ENCODE measurements at regions not wholly inside any gene's neighbourhood (a gene's known extent, or its start where the extent isn't known, plus 50 kb on each side); places are given as distances from the start of the nearest gene placed in this dataset.

GRCh38 chr2:207408086-207408794 is 121.5 kb upstream of the CREB1 start:
- no CpG with 5 or more reads among the region's 8 CpGs for WGBS (ENCODE audit: insufficient coverage, insufficient read length)
- H3K27ac ChIP-seq (ENCODE audit: low read length) = no peak overlapping the region
- peaks cover 3% of the 10 kb centered on the region; the same call in 1 of the 2 replicates for H3K4me1 ChIP-seq (ENCODE audit: control insufficient read depth, insufficient read depth, low read length)
- no peaks in the 10 kb centered on the region for H3K9me3 ChIP-seq (ENCODE audit: control insufficient read depth, insufficient read depth, low read length)
- no peaks in the 10 kb centered on the region for H3K27me3 ChIP-seq (ENCODE audit: control insufficient read depth, insufficient read depth, low read length)
- no peaks in the 10 kb centered on the region for H3K36me3 ChIP-seq (ENCODE audit: control insufficient read depth, insufficient read depth, low read length)
- DNase-seq (ENCODE audit: low read depth, low spot score) = no peak
- no peak overlapping the region for H3K4me3 ChIP-seq (ENCODE audit: low read length)

GRCh38 chr2:207409517-207409916 is 120.2 kb upstream of the CREB1 start:
- Histone ChIP-seq H3K9me3 (ENCODE audit: control insufficient read depth, insufficient read depth, low read length) (no peaks in the 10 kb centered on the region), H3K4me1 (ENCODE audit: control insufficient read depth, insufficient read depth, low read length) (peaks cover 3% of the 10 kb centered on the region; the same call in 1 of the 2 replicates), H3K27ac (ENCODE audit: low read length) (no peak overlapping the region), H3K27me3 (ENCODE audit: control insufficient read depth, insufficient read depth, low read length) (no peaks in the 10 kb centered on the region), H3K4me3 (ENCODE audit: low read length) (no peak overlapping the region), H3K36me3 (ENCODE audit: control insufficient read depth, insufficient read depth, low read length) (no peaks in the 10 kb centered on the region)
- no peak for DNase-seq (ENCODE audit: low read depth, low spot score)
- WGBS (ENCODE audit: insufficient coverage, insufficient read length) = no CpG with 5 or more reads among the region's 4 CpGs

GRCh38 chr2:207412787-207413310 is 116.9 kb upstream of the CREB1 start:
- Histone ChIP-seq H3K9me3 (ENCODE audit: control insufficient read depth, insufficient read depth, low read length) (no peaks in the 10 kb centered on the region), H3K27ac (ENCODE audit: low read length) (no peak overlapping the region), H3K4me3 (ENCODE audit: low read length) (no peak overlapping the region), H3K4me1 (ENCODE audit: control insufficient read depth, insufficient read depth, low read length) (peaks cover 3% of the 10 kb centered on the region; the same call in 1 of the 2 replicates), H3K36me3 (ENCODE audit: control insufficient read depth, insufficient read depth, low read length) (no peaks in the 10 kb centered on the region), H3K27me3 (ENCODE audit: control insufficient read depth, insufficient read depth, low read length) (no peaks in the 10 kb centered on the region)
- no peak for DNase-seq (ENCODE audit: low read depth, low spot score)
- no CpG with 5 or more reads among the region's 6 CpGs for WGBS (ENCODE audit: insufficient coverage, insufficient read length)

GRCh38 chr2:207413376-207413907 is 116.3 kb upstream of the CREB1 start:
- no peak for DNase-seq (ENCODE audit: low read depth, low spot score)
- Histone ChIP-seq H3K9me3 (ENCODE audit: control insufficient read depth, insufficient read depth, low read length) (no peaks in the 10 kb centered on the region), H3K27ac (ENCODE audit: low read length) (no peak overlapping the region), H3K4me3 (ENCODE audit: low read length) (no peak overlapping the region), H3K27me3 (ENCODE audit: control insufficient read depth, insufficient read depth, low read length) (no peaks in the 10 kb centered on the region), H3K4me1 (ENCODE audit: control insufficient read depth, insufficient read depth, low read length) (peaks cover 3% of the 10 kb centered on the region; the same call in 1 of the 2 replicates), H3K36me3 (ENCODE audit: control insufficient read depth, insufficient read depth, low read length) (no peaks in the 10 kb centered on the region)
- WGBS (ENCODE audit: insufficient coverage, insufficient read length) = no CpG with 5 or more reads among the region's 5 CpGs

- no peak overlapping the region for H3K27ac ChIP-seq (ENCODE audit: low read length)
- DNase-seq (ENCODE audit: low read depth, low spot score) = no peak
- no peaks in the 10 kb centered on the region for H3K27me3 ChIP-seq (ENCODE audit: control insufficient read depth, insufficient read depth, low read length)
- no peaks in the 10 kb centered on the region for H3K36me3 ChIP-seq (ENCODE audit: control insufficient read depth, insufficient read depth, low read length)
- 0 out of 2 replicates have a peak, but pooled peaks cover under 1% of the 10 kb centered on the region for H3K4me1 ChIP-seq (ENCODE audit: control insufficient read depth, insufficient read depth, low read length)
- no peaks in the 10 kb centered on the region for H3K9me3 ChIP-seq (ENCODE audit: control insufficient read depth, insufficient read depth, low read length)
- no CpG with 5 or more reads among the region's 3 CpGs for WGBS (ENCODE audit: insufficient coverage, insufficient read length)
- H3K4me3 ChIP-seq (ENCODE audit: low read length) = no peak overlapping the region
These were observed 113.7 kb upstream of the CREB1 start for GRCh38 chr2:207416111-207416510.

- Histone ChIP-seq H3K36me3 (ENCODE audit: control insufficient read depth, insufficient read depth, low read length) (no peaks in the 10 kb centered on the region), H3K27ac (ENCODE audit: low read length) (no peak overlapping the region), H3K4me1 (ENCODE audit: control insufficient read depth, insufficient read depth, low read length) (peaks cover 3% of the 10 kb centered on the region), H3K4me3 (ENCODE audit: low read length) (no peak overlapping the region), H3K9me3 (ENCODE audit: control insufficient read depth, insufficient read depth, low read length) (no peaks in the 10 kb centered on the region), H3K27me3 (ENCODE audit: control insufficient read depth, insufficient read depth, low read length) (no peaks in the 10 kb centered on the region)
- no peak for DNase-seq (ENCODE audit: low read depth, low spot score)
- WGBS (ENCODE audit: insufficient coverage, insufficient read length) = no CpG with 5 or more reads among the region's 2 CpGs
These were observed 112.9 kb upstream of the CREB1 start for GRCh38 chr2:207416900-207417299.

GRCh38 chr2:207417301-207417718 is 112.5 kb upstream of the CREB1 start:
- Histone ChIP-seq H3K9me3 (ENCODE audit: control insufficient read depth, insufficient read depth, low read length) (no peaks in the 10 kb centered on the region), H3K27me3 (ENCODE audit: control insufficient read depth, insufficient read depth, low read length) (no peaks in the 10 kb centered on the region), H3K27ac (ENCODE audit: low read length) (no peak overlapping the region), H3K4me3 (ENCODE audit: low read length) (no peak overlapping the region), H3K36me3 (ENCODE audit: control insufficient read depth, insufficient read depth, low read length) (no peaks in the 10 kb centered on the region), H3K4me1 (ENCODE audit: control insufficient read depth, insufficient read depth, low read length) (peaks cover 3% of the 10 kb centered on the region)
- WGBS (ENCODE audit: insufficient coverage, insufficient read length) = no CpG with 5 or more reads among the region's 3 CpGs
- no peak for DNase-seq (ENCODE audit: low read depth, low spot score)

- Histone ChIP-seq H3K36me3 (ENCODE audit: control insufficient read depth, insufficient read depth, low read length) (no peaks in the 10 kb centered on the region), H3K9me3 (ENCODE audit: control insufficient read depth, insufficient read depth, low read length) (no peaks in the 10 kb centered on the region), H3K27me3 (ENCODE audit: control insufficient read depth, insufficient read depth, low read length) (no peaks in the 10 kb centered on the region), H3K27ac (ENCODE audit: low read length) (no peak overlapping the region), H3K4me3 (ENCODE audit: low read length) (no peak overlapping the region), H3K4me1 (ENCODE audit: control insufficient read depth, insufficient read depth, low read length) (peaks cover 3% of the 10 kb centered on the region)
- WGBS (ENCODE audit: insufficient coverage, insufficient read length) = no CpG with 5 or more reads among the region's 4 CpGs
- no peak for DNase-seq (ENCODE audit: low read depth, low spot score)
These were observed 111.3 kb upstream of the CREB1 start for GRCh38 chr2:207418419-207418818.

GRCh38 chr2:207419331-207419730 is 110.4 kb upstream of the CREB1 start:
- Histone ChIP-seq H3K9me3 (ENCODE audit: control insufficient read depth, insufficient read depth, low read length) (no peaks in the 10 kb centered on the region), H3K27ac (ENCODE audit: low read length) (no peak overlapping the region), H3K36me3 (ENCODE audit: control insufficient read depth, insufficient read depth, low read length) (no peaks in the 10 kb centered on the region), H3K27me3 (ENCODE audit: control insufficient read depth, insufficient read depth, low read length) (no peaks in the 10 kb centered on the region), H3K4me3 (ENCODE audit: low read length) (no peak overlapping the region), H3K4me1 (ENCODE audit: control insufficient read depth, insufficient read depth, low read length) (peaks cover 3% of the 10 kb centered on the region)
- no CpG with 5 or more reads among the region's 4 CpGs for WGBS (ENCODE audit: insufficient coverage, insufficient read length)
- DNase-seq (ENCODE audit: low read depth, low spot score) = no peak

GRCh38 chr2:207421671-207422070 is 108.1 kb upstream of the CREB1 start:
- 100% methylated on average over 2 of the region's 12 CpGs for WGBS (ENCODE audit: insufficient coverage, insufficient read length)
- H3K27me3 ChIP-seq (ENCODE audit: control insufficient read depth, insufficient read depth, low read length) = no peaks in the 10 kb centered on the region
- no peaks in the 10 kb centered on the region for H3K9me3 ChIP-seq (ENCODE audit: control insufficient read depth, insufficient read depth, low read length)

More at GRCh38 chr2:207421671-207422070, 108.1 kb upstream of the CREB1 start:
- no peak for DNase-seq (ENCODE audit: low read depth, low spot score)
- H3K27ac ChIP-seq (ENCODE audit: low read length) = no peak overlapping the region
- no peak overlapping the region for H3K4me3 ChIP-seq (ENCODE audit: low read length)
- no peaks in the 10 kb centered on the region for H3K36me3 ChIP-seq (ENCODE audit: control insufficient read depth, insufficient read depth, low read length)
- peaks cover 3% of the 10 kb centered on the region for H3K4me1 ChIP-seq (ENCODE audit: control insufficient read depth, insufficient read depth, low read length)
